H1 (cell line): ENCODE measurements at regions not wholly inside any gene's neighbourhood (a gene's known extent, or its start where the extent isn't known, plus 50 kb on each side); places are given as distances from the start of the nearest gene placed in this dataset.

Source experiments
- CBX8 ChIP-seq: fragments of 300-800, 300-1000 bp; sonication (generic); IDR thresholded peaks from 2 replicates; pipeline ENCODE4 v1.7.1; 2016; ENCODE audit warnings: low read depth, low read length, borderline replicate concordance
- EZH2 ChIP-seq: fragments of 200-600 bp; sonication (generic); IDR thresholded peaks from 2 replicates; pipeline ENCODE4 v1.7.1; 2012; ENCODE audit warnings: low read depth, mild to moderate bottlenecking, moderate library complexity, low read length, inconsistent platforms; ENCODE audit not compliant: severe bottlenecking
- POLR2A ChIP-seq, 2 experiments: IDR thresholded peaks; 1 replicate in 1 of 2; 2 replicates in 1 of 2; pipeline ENCODE4 v1.6.1; 2011; ENCODE audit warnings: low read depth in 2 of 2, low read length in 2 of 2, mild to moderate bottlenecking in 2 of 2; ENCODE audit errors: control extremely low read depth in 1 of 2
- RXRA ChIP-seq: IDR thresholded peaks from 2 replicates; pipeline ENCODE4 v1.6.1; 2011; ENCODE audit warnings: low read depth, mild to moderate bottlenecking, low read length, moderate library complexity; ENCODE audit not compliant: insufficient read depth
- SIN3A ChIP-seq, 2 experiments: IDR thresholded peaks in 1 of 2; conservative IDR thresholded peaks in 1 of 2; 2 replicates each; pipeline ENCODE4 v1.6.1; 2011 to 2012; ENCODE audit warnings: low read length in 2 of 2, improper control_type of control experiment in 1 of 2, low read depth in 1 of 2, mild to moderate bottlenecking in 1 of 2
- TF ChIP-seq, protein P1 (sequence below), 3 experiments: IDR thresholded peaks; 1 replicate in 2 of 3; 2 replicates in 1 of 3; pipeline versions ENCODE4 v1.5.1 to v1.6.1; 2011; ENCODE audit warnings: low read length in 3 of 3, mild to moderate bottlenecking in 3 of 3, inconsistent platforms in 2 of 3, low read depth in 1 of 3, moderate library complexity in 1 of 3; ENCODE audit not compliant: insufficient read depth in 1 of 3; ENCODE audit errors: control extremely low read depth in 1 of 3

DNA sequence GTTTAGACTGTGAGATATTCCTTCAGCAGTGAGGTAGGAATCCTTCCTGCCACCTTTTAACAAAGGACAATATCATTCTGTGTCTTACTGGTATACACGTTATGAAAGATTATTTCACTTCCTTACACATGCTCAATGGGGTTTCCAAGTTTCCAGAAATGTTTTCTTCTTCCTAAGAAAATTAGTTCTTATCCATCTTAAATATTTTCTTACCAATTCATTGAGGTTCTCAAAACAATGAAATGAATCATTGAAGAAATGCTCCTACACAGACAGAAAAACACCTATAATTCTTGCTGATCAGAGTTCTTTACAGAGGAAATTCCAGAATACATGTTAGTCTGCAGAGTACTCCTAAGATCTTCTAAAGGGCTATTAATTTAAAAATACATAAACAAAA, 51.4 kb upstream of the SEC61G start:
- no peak for TF ChIP-seq RXRA
- TF ChIP-seq CBX8: no peak
- TF ChIP-seq, protein P1, sequence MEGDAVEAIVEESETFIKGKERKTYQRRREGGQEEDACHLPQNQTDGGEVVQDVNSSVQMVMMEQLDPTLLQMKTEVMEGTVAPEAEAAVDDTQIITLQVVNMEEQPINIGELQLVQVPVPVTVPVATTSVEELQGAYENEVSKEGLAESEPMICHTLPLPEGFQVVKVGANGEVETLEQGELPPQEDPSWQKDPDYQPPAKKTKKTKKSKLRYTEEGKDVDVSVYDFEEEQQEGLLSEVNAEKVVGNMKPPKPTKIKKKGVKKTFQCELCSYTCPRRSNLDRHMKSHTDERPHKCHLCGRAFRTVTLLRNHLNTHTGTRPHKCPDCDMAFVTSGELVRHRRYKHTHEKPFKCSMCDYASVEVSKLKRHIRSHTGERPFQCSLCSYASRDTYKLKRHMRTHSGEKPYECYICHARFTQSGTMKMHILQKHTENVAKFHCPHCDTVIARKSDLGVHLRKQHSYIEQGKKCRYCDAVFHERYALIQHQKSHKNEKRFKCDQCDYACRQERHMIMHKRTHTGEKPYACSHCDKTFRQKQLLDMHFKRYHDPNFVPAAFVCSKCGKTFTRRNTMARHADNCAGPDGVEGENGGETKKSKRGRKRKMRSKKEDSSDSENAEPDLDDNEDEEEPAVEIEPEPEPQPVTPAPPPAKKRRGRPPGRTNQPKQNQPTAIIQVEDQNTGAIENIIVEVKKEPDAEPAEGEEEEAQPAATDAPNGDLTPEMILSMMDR (IDR thresholded peaks at IDR 0.05; ENCODE audit: control extremely low read depth in 1 of 3, insufficient read depth in 1 of 3, low read depth in 1 of 3, low read length in 3 of 3): no peak
- no peak for TF ChIP-seq POLR2A (IDR thresholded peaks at IDR 0.05; ENCODE audit: control extremely low read depth in 1 of 2, low read depth in 2 of 2, low read length in 2 of 2)
- TF ChIP-seq EZH2: no peak
- no peak for TF ChIP-seq SIN3A (conservative IDR thresholded peaks at IDR 0.05 in 1 of 2, IDR thresholded peaks at IDR 0.05 in 1 of 2; ENCODE audit: low read depth in 1 of 2, low read length in 2 of 2)
